HCT116 (cell line): ENCODE measurements at regions not wholly inside any gene's neighbourhood (a gene's known extent, or its start where the extent isn't known, plus 50 kb on each side); places are given as distances from the start of the nearest gene placed in this dataset.

Experiments used
- ATAC-seq: fragments of 200-7000 bp; cut with Tn5 transposase; 2 replicates; pipeline ENCODE4 v1.9.1; 2020; ENCODE audit warnings: mild to moderate bottlenecking, moderate library complexity
- BruUV-seq: library from RNA; stranded (reverse); fragments of 400-500 nt; replicated peaks from 2 replicates; lab custom pipeline; 2021; lab: Mats Ljungman, UMichigan
- CTCF ChIA-PET: fragments of 300-600 bp; sonication (Branson Sonifier 250); formaldehyde crosslinking; loops from one replicate; lab custom pipeline; 2021; ENCODE audit warnings: antibody characterized with exemption; lab: Charles Lee
- POLR2A ChIA-PET: fragments of 300-600, 350-600 bp; sonication (Branson Sonifier 250); formaldehyde crosslinking; loops from one replicate; lab custom pipeline; 2021; ENCODE audit warnings: antibody characterized with exemption; lab: Charles Lee
- RAD21 ChIA-PET, 2 experiments: fragments of 300-600 bp; sonication (Branson Sonifier 250); formaldehyde crosslinking; loops; one replicate each; lab custom pipeline; 2023; ENCODE audit warnings: low total read pairs in 2 of 2; ENCODE audit not compliant: uncharacterized antibody in 2 of 2, unreplicated experiment in 2 of 2, low non-redundant PET in 1 of 2; lab: Charles Lee
- DNase-seq: peaks from one replicate; pipeline ENCODE4 v3.0.0-alpha.2; 2010; ENCODE audit warnings: low read depth, low spot score
- H2AFZ ChIP-seq: fragments of 200-600 bp; shearing (Covaris generic), sonication (generic); 2 replicates; pipeline ENCODE4 v1.6.1; 2017; ENCODE audit warnings: low read depth, mixed run types, mixed read lengths, antibody characterized with exemption, low read length; ENCODE audit not compliant: poor library complexity, severe bottlenecking
- H3K27ac ChIP-seq: 2 replicates; pipeline ENCODE4 v1.5.1; 2012; ENCODE audit warnings: low read depth, low read length
- H3K27me3 ChIP-seq: fragments of 200-600 bp; sonication (generic); 2 replicates; pipeline ENCODE4 v1.6.1; 2016; ENCODE audit warnings: mixed run types, low read length, mixed read lengths; ENCODE audit not compliant: insufficient read depth
- H3K36me3 ChIP-seq, 2 experiments: fragments of 200-500 bp in 1 of 2; fragments of 200-600 bp in 1 of 2; sonication (Bioruptor generic) in 1 of 2; sonication (generic) in 1 of 2; 2 replicates each; pipeline versions ENCODE4 v1.5.1 to v1.6.1; 2014 to 2016; ENCODE audit warnings: low read length in 2 of 2, inconsistent platforms in 1 of 2, mixed read lengths in 1 of 2, mixed run types in 1 of 2; ENCODE audit not compliant: insufficient read depth in 2 of 2, control insufficient read depth in 1 of 2
- H3K4me1 ChIP-seq, 2 experiments: fragments of 200-600 bp in 1 of 2; sonication (generic) in 1 of 2; 2 replicates each; pipeline versions ENCODE4 v1.5.1 to v1.6.1; 2012 to 2017; ENCODE audit warnings: low read length in 2 of 2, inconsistent platforms in 1 of 2, mild to moderate bottlenecking in 1 of 2, mixed read lengths in 1 of 2, mixed run types in 1 of 2, moderate library complexity in 1 of 2; ENCODE audit not compliant: insufficient read depth in 2 of 2, control insufficient read depth in 1 of 2
- H3K4me2 ChIP-seq: fragments of 200-600 bp; sonication (generic); 2 replicates; pipeline ENCODE4 v1.6.1; 2017; ENCODE audit warnings: mixed run types, low read length, mixed read lengths
- H3K4me3 ChIP-seq, 2 experiments: fragments of 200-600 bp in 1 of 2; sonication (generic) in 1 of 2; replicated peaks in 1 of 2; 2 replicates each; pipeline ENCODE4 v1.5.1; 2011 to 2016; ENCODE audit warnings: low read length in 2 of 2, control low read depth in 1 of 2, low read depth in 1 of 2, mild to moderate bottlenecking in 1 of 2, mixed read lengths in 1 of 2, mixed run types in 1 of 2
- H3K79me2 ChIP-seq: fragments of 200-600 bp; sonication (generic); 2 replicates; pipeline ENCODE4 v1.6.1; 2017; ENCODE audit warnings: mild to moderate bottlenecking, mixed run types, low read length, moderate library complexity, mixed read lengths; ENCODE audit not compliant: insufficient read depth
- H3K9ac ChIP-seq: fragments of 200-600 bp; sonication (generic); 2 replicates; pipeline ENCODE4 v1.6.1; 2016; ENCODE audit warnings: low read length, mixed read lengths
- H3K9me2 ChIP-seq: fragments of 200-600 bp; sonication (generic), shearing (Covaris generic); 2 replicates; pipeline ENCODE4 v1.6.1; 2017; ENCODE audit warnings: mixed run types, mild to moderate bottlenecking, moderate library complexity; ENCODE audit not compliant: insufficient read depth
- H3K9me3 ChIP-seq, 2 experiments: fragments of 200-500 bp in 1 of 2; fragments of 200-600 bp in 1 of 2; sonication (Bioruptor generic) in 1 of 2; sonication (generic) in 1 of 2; 2 replicates each; pipeline ENCODE4 v1.6.1; 2014 to 2017; ENCODE audit warnings: low read length in 2 of 2, mixed read lengths in 2 of 2, inconsistent platforms in 1 of 2, low read depth in 1 of 2, mild to moderate bottlenecking in 1 of 2, mixed run types in 1 of 2, moderate library complexity in 1 of 2; ENCODE audit not compliant: control insufficient read depth in 1 of 2, insufficient read depth in 1 of 2
- H4K20me1 ChIP-seq: fragments of 200-600 bp; sonication (generic), shearing (Covaris generic); 2 replicates; pipeline ENCODE4 v1.6.1; 2017; ENCODE audit warnings: mixed run types, mild to moderate bottlenecking, moderate library complexity; ENCODE audit not compliant: insufficient read depth
- CEBPB ChIP-seq: IDR thresholded peaks from 2 replicates; pipeline ENCODE4 v1.6.1; 2012; ENCODE audit warnings: low read depth
- EGR1 ChIP-seq: IDR thresholded peaks from 2 replicates; pipeline ENCODE4 v1.6.1; 2012; ENCODE audit warnings: low read depth
- FOSL1 ChIP-seq: IDR thresholded peaks from 2 replicates; pipeline ENCODE4 v1.6.1; 2012; ENCODE audit warnings: low read depth
- JUND ChIP-seq: IDR thresholded peaks from 2 replicates; pipeline ENCODE4 v1.6.1; 2012
- POLR2A ChIP-seq: IDR thresholded peaks from 2 replicates; pipeline ENCODE4 v1.7.0; 2011; ENCODE audit warnings: borderline replicate concordance; ENCODE audit not compliant: insufficient read depth, insufficient read length; ENCODE audit errors: extremely low read depth
- POLR2AphosphoS5 ChIP-seq: IDR thresholded peaks from 2 replicates; pipeline ENCODE4 v1.6.1; 2011; ENCODE audit warnings: mild to moderate bottlenecking, low read depth, low read length, moderate library complexity
- REST ChIP-seq: IDR thresholded peaks from 2 replicates; pipeline ENCODE4 v1.6.1; 2012; ENCODE audit warnings: low read depth
- SIN3A ChIP-seq: IDR thresholded peaks from 2 replicates; pipeline ENCODE4 v1.6.1; 2012; ENCODE audit warnings: low read depth
- SP1 ChIP-seq: IDR thresholded peaks from 2 replicates; pipeline ENCODE4 v1.6.1; 2012; ENCODE audit warnings: low read depth
- TCF7L2 ChIP-seq: IDR thresholded peaks from 2 replicates; pipeline ENCODE4 v1.7.0; 2011; ENCODE audit warnings: borderline replicate concordance, inconsistent platforms; ENCODE audit not compliant: insufficient read depth, insufficient read length; ENCODE audit errors: extremely low read depth
- ZBTB33 ChIP-seq: IDR thresholded peaks from 2 replicates; pipeline ENCODE4 v1.6.1; 2011; ENCODE audit warnings: mild to moderate bottlenecking, low read length, moderate library complexity; ENCODE audit not compliant: insufficient replicate concordance; ENCODE audit errors: extremely low read depth
- ZNF274 ChIP-seq: fragments of 200-500 bp; sonication (Bioruptor generic); IDR thresholded peaks from 2 replicates; pipeline ENCODE4 v1.6.1; 2014; ENCODE audit warnings: mild to moderate bottlenecking, low read depth, low read length, inconsistent platforms
- intact Hi-C: fragments of 100-400 bp; cut with micrococcal nuclease; formaldehyde crosslinking; loops from 2 replicates; pipeline ENCODE4 v1.10.0; 2022
- TF ChIP-seq, protein P1 (sequence below): IDR thresholded peaks from 2 replicates; pipeline ENCODE4 v1.6.1; 2012
- TF ChIP-seq, protein P2 (sequence below): IDR thresholded peaks from 2 replicates; pipeline ENCODE4 v1.6.1; 2012

- intact Hi-C loops, result no loop called here
- no peaks in the 10 kb centered on the region for H3K27me3 ChIP-seq
- H3K4me2 ChIP-seq, result no peak overlapping the region
- H3K9me2 ChIP-seq, result no peaks in the 10 kb centered on the region
- H4K20me1 ChIP-seq, result no peaks in the 10 kb centered on the region
- no TSS peak for BruUV-seq
- no peak overlapping the region for H2AFZ ChIP-seq
- no peak for ATAC-seq
- DNase-seq, result no peak
- no peak overlapping the region for H3K4me3 ChIP-seq
- RAD21 ChIA-PET, result no interaction called here
- POLR2A ChIA-PET, result no interaction called here
- no peaks in the 10 kb centered on the region for H3K4me1 ChIP-seq
- no peaks in the 10 kb centered on the region for H3K9me3 ChIP-seq
- H3K9ac ChIP-seq, result no peak overlapping the region
- H3K79me2 ChIP-seq, result no peaks in the 10 kb centered on the region
- CTCF ChIA-PET, result no interaction called here
- H3K27ac ChIP-seq, result no peak overlapping the region
- H3K36me3 ChIP-seq, result no peaks in the 10 kb centered on the region
- TF ChIP-seq ZBTB33 (no peak), EGR1 (no peak), CEBPB (no peak), SIN3A (no peak), POLR2A (no peak)
- TF ChIP-seq, all 23 proteins: peak for 0
Measured at GRCh38 chr1:81192647-81193642, 607.8 kb upstream of the ADGRL2 start.

GRCh38 chr1:81190003-81190402 lies 610.7 kb upstream of the ADGRL2 start:
- RAD21 ChIA-PET, result no interaction called here
- no peaks in the 10 kb centered on the region for H3K79me2 ChIP-seq
- no peaks in the 10 kb centered on the region for H3K9me2 ChIP-seq
- H3K36me3 ChIP-seq, result no peaks in the 10 kb centered on the region
- no peak overlapping the region for H3K4me2 ChIP-seq
- DNase-seq (no peak), ATAC-seq (no peak)
- no peak overlapping the region for H2AFZ ChIP-seq
- H3K4me3 ChIP-seq, result no peak overlapping the region
- intact Hi-C loops, result no loop called here
- POLR2A ChIA-PET, result no interaction called here
- no peak overlapping the region for H3K27ac ChIP-seq
- no peak overlapping the region for H3K9ac ChIP-seq
- H3K9me3 ChIP-seq, result no peaks in the 10 kb centered on the region
- no peaks in the 10 kb centered on the region for H3K27me3 ChIP-seq
- CTCF ChIA-PET, result no interaction called here
- no peaks in the 10 kb centered on the region for H4K20me1 ChIP-seq
- BruUV-seq, result no TSS peak
- no peaks in the 10 kb centered on the region for H3K4me1 ChIP-seq
- TF ChIP-seq CEBPB, result no peak
- no peak for TF ChIP-seq ZNF274
- TF ChIP-seq JUND, result no peak
- TF ChIP-seq REST, result no peak
- TF ChIP-seq POLR2AphosphoS5, result no peak
- TF ChIP-seq TCF7L2, result no peak
- TF ChIP-seq FOSL1, result no peak
- TF ChIP-seq SIN3A, result no peak
- TF ChIP-seq, protein P1, sequence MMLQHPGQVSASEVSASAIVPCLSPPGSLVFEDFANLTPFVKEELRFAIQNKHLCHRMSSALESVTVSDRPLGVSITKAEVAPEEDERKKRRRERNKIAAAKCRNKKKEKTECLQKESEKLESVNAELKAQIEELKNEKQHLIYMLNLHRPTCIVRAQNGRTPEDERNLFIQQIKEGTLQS, result no peak
- no peak for TF ChIP-seq SP1
- TF ChIP-seq, protein P2, sequence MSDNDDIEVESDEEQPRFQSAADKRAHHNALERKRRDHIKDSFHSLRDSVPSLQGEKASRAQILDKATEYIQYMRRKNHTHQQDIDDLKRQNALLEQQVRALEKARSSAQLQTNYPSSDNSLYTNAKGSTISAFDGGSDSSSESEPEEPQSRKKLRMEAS, result no peak
